ENCODE measurements at regions not wholly inside any gene's neighbourhood (a gene's known extent, or its start where the extent isn't known, plus 50 kb on each side); places are given as distances from the start of the nearest gene placed in this dataset.

DNA sequence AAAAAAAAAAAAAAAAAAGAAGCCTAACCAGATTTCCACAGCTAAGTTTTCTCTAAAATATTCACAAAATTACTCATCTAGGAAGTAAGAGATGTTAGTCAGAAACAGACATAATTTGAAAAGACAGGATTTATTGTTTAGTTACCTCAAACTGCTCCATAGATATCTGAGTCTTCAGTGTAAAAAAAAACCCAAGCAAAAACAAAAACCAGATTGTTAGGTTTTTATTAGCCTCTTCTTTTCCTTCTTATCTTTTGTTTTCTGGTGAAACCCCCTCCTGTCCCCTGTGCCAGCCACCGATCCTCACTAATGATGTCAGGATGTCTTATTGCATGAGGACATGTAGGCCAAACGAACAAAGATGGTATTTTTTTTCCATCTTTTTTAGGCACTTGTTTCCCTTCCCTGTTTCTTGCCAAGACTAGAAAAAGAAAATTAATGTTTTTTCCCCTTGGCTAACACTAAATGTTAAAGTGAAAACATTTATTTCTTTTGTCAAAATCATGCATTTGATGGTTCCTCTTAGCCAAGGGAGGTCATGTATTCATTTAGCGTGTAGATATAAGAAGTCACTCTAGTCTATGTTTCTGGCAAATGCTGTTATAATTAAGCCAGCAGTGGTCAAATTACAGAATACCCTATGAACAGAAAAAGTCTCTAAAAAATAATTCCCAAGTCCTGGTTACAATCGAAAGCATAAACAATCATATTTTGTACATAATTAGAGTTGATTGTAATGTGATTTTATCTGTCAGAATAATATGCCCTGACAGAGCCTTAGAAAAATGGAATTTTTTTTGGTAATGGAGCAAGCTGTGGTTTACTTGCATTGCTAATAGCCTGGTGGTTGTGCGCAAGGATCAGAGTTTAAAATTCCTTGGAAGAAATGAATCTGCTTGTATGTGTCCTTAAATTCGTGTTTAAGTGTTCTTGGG is 702.4 kb upstream of the FZD8 start:
- no peaks in the 10 kb centered on the region for H3K27me3 ChIP-seq (replicated peaks; ENCODE audit: control insufficient read depth, insufficient read depth, low read length)
- no peak overlapping the region for H3K4me3 ChIP-seq (ENCODE audit: low read length)
- H3K9me3 ChIP-seq (ENCODE audit: control insufficient read depth, low read length): no peaks in the 10 kb centered on the region
- H3K36me3 ChIP-seq (ENCODE audit: control insufficient read depth, insufficient read depth, low read length, severe bottlenecking): no peaks in the 10 kb centered on the region
- DNase-seq (ENCODE audit: low read depth): peak; percentile 67
- H3K4me1 ChIP-seq (ENCODE audit: control insufficient read depth, insufficient read depth, low read length): peaks cover 24% of the 10 kb centered on the region
- no peak overlapping the region for H3K9ac ChIP-seq (ENCODE audit: low read length)

DNA sequence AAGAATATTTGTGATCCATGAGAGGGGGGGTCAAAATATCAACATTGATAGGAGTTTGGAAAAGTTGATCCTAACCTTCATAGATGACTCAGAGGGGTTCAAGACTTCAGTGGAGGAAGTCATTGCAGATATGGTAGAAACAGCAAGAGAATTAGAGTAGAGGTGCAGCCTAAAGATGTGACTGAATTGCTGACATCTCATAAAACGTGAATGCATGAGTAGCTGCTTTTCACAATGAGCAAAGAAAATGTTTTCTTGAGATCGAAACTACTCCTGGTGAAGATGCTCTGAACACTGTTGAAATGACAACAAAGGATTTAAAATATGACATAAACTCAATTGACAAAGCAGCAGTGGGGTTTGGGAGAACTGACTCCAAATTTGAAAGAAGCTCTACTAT is 700.7 kb upstream of the FZD8 start:
- no peak for DNase-seq (ENCODE audit: low read depth)
- Histone ChIP-seq H3K4me3 (ENCODE audit: low read length) (no peak overlapping the region), H3K4me1 (ENCODE audit: control insufficient read depth, insufficient read depth, low read length) (peaks cover 19% of the 10 kb centered on the region), H3K9ac (ENCODE audit: low read length) (no peak overlapping the region), H3K9me3 (ENCODE audit: control insufficient read depth, low read length) (no peaks in the 10 kb centered on the region), H3K27me3 (replicated peaks; ENCODE audit: control insufficient read depth, insufficient read depth, low read length) (no peaks in the 10 kb centered on the region), H3K36me3 (ENCODE audit: control insufficient read depth, insufficient read depth, low read length, severe bottlenecking) (no peaks in the 10 kb centered on the region)

DNA sequence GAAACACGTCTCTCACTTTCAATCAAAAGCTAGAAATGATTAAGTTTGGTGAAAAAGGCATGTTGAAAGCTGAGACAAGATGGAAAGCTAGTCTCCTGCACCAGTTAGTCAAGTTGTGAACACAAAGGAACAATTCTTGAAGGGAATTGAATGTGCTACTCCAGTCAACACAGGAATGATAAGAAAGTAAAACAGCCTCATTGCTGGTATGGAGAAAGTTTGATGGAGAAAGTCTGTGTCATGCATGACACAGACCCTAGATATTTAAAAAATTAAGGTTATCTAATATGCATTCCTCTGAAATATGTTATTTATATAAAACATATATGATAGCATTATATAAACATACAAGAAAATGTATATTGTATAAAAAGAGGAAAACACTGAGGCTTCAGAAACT is 699.4 kb upstream of the FZD8 start:
- H3K27me3 ChIP-seq (replicated peaks; ENCODE audit: control insufficient read depth, insufficient read depth, low read length): no peaks in the 10 kb centered on the region
- DNase-seq (ENCODE audit: low read depth): no peak
- H3K9me3 ChIP-seq (ENCODE audit: control insufficient read depth, low read length): no peaks in the 10 kb centered on the region
- H3K9ac ChIP-seq (ENCODE audit: low read length): no peak overlapping the region
- H3K36me3 ChIP-seq (ENCODE audit: control insufficient read depth, insufficient read depth, low read length, severe bottlenecking): no peaks in the 10 kb centered on the region
- no peak overlapping the region for H3K4me3 ChIP-seq (ENCODE audit: low read length)
- H3K4me1 ChIP-seq (ENCODE audit: control insufficient read depth, insufficient read depth, low read length): peaks cover 19% of the 10 kb centered on the region

DNA sequence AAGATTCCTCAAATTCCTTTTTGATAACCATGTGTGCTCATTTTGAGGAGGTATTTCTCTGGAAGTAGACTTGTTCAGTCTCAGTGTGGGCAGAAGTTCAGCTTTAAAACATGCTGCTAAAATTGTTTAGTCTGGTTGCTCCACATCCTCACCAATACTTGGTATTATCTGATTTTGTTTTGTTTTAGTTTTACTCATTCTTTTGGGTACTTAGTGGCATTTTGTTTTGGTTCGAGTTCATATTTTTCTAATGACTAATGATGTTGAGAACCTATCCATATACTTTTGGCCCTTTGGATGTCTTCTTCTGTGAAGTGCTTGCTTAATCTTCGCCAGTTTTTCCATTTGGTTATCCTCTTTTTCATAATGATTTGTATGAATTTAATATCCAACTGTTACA is 694.2 kb upstream of the FZD8 start:
- Histone ChIP-seq H3K4me3 (ENCODE audit: low read length) (no peak overlapping the region), H3K9me3 (ENCODE audit: control insufficient read depth, low read length) (no peaks in the 10 kb centered on the region), H3K27me3 (replicated peaks; ENCODE audit: control insufficient read depth, insufficient read depth, low read length) (no peaks in the 10 kb centered on the region), H3K9ac (ENCODE audit: low read length) (no peak overlapping the region), H3K36me3 (ENCODE audit: control insufficient read depth, insufficient read depth, low read length, severe bottlenecking) (no peaks in the 10 kb centered on the region), H3K4me1 (ENCODE audit: control insufficient read depth, insufficient read depth, low read length) (no peaks in the 10 kb centered on the region)
- DNase-seq (ENCODE audit: low read depth): peak; percentile 8

DNA sequence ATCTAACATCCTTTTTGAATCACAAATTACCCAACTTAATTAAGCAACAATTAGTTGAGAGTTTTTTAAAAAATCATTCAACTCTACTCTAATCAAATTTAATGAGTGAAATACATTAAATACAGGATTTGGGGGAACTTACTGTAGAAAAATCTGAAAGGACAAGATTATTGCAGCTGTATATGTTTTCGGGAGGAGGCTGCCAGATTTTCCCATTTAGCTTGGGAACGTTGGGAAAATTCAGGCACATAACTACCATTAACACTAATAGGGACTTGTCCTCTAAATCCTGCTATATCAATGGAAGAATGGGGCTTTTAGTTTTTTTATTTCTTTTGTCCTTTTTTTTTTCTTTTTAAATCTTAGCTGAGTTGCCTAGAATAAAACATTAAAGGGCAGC is 691.4 kb upstream of the FZD8 start:
- Histone ChIP-seq H3K4me3 (ENCODE audit: low read length) (no peak overlapping the region), H3K9ac (ENCODE audit: low read length) (no peak overlapping the region)
- no peak for DNase-seq (ENCODE audit: low read depth)

DNA sequence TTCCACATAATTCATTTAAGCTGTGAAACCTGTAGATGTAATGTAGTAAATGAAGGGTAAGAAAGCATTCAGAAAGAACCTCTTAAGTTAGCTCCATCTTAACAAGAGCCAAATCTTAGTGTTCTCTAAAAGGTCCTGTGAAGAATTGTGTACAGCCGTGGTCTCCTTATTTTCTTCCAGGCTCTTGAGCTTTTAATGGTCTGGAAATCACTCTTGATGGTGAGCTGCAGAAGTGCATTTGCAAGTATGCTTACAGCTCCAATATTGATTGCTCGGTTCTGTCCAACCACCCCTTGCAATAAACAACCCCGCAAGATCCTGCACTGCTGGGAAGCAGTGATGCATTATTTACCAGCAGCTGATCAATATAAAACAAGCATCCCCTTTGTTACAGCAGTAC is 690.8 kb upstream of the FZD8 start:
- no peaks in the 10 kb centered on the region for H3K9me3 ChIP-seq (ENCODE audit: control insufficient read depth, low read length)
- no peaks in the 10 kb centered on the region for H3K4me1 ChIP-seq (ENCODE audit: control insufficient read depth, insufficient read depth, low read length)
- H3K27me3 ChIP-seq (replicated peaks; ENCODE audit: control insufficient read depth, insufficient read depth, low read length): no peaks in the 10 kb centered on the region
- H3K9ac ChIP-seq (ENCODE audit: low read length): no peak overlapping the region
- H3K36me3 ChIP-seq (ENCODE audit: control insufficient read depth, insufficient read depth, low read length, severe bottlenecking): no peaks in the 10 kb centered on the region
- DNase-seq (ENCODE audit: low read depth): no peak
- no peak overlapping the region for H3K4me3 ChIP-seq (ENCODE audit: low read length)

More for the DNA sequence above, 691.4 kb upstream of the FZD8 start:
- Histone ChIP-seq H3K9me3 (ENCODE audit: control insufficient read depth, low read length) (no peaks in the 10 kb centered on the region), H3K36me3 (ENCODE audit: control insufficient read depth, insufficient read depth, low read length, severe bottlenecking) (no peaks in the 10 kb centered on the region), H3K27me3 (replicated peaks; ENCODE audit: control insufficient read depth, insufficient read depth, low read length) (no peaks in the 10 kb centered on the region), H3K4me1 (ENCODE audit: control insufficient read depth, insufficient read depth, low read length) (no peaks in the 10 kb centered on the region)

DNA sequence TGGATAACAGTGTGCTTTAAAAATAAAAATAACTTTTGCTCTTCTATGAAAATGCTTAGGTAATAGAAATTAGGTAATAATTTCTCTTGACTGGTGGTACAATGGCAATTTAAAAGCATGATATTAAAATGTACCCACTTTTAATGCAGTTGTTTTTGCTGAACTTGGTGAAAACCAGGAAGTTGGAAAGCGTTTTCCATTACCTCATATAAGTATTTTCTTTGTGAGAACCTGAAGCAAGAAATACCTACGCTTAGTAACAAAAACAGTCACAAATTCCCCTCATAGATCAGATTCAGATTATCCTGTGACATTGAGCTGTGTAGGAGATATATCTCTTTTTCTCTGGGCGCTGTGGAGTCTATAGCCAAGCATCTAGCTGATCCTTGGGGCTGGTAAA is 689.0 kb upstream of the FZD8 start:
- no peaks in the 10 kb centered on the region for H3K4me1 ChIP-seq (ENCODE audit: control insufficient read depth, insufficient read depth, low read length)
- no peaks in the 10 kb centered on the region for H3K36me3 ChIP-seq (ENCODE audit: control insufficient read depth, insufficient read depth, low read length, severe bottlenecking)
- no peak overlapping the region for H3K4me3 ChIP-seq (ENCODE audit: low read length)
- H3K9ac ChIP-seq (ENCODE audit: low read length): no peak overlapping the region
- no peaks in the 10 kb centered on the region for H3K27me3 ChIP-seq (replicated peaks; ENCODE audit: control insufficient read depth, insufficient read depth, low read length)
- H3K9me3 ChIP-seq (ENCODE audit: control insufficient read depth, low read length): no peaks in the 10 kb centered on the region
- no peak for DNase-seq (ENCODE audit: low read depth)

DNA sequence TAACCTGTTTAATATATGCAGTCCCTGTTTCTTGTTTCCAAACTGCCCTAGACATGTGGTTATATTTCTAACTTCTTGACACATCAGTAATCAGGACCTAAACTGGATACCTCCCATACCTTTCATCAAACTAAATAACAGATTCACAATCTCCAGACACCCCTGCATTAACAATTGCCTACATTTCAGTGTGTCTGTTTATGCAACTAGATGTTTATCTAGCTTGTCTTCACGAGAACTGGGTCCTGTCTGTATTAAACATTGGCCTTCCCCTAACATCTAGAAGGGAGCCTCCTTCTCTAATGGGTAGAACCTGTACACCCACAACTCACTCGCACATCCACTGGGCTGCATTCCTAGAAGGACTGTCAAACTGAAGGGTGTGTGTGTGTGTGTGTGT is 683.7 kb upstream of the FZD8 start:
- Histone ChIP-seq H3K36me3 (ENCODE audit: control insufficient read depth, insufficient read depth, low read length, severe bottlenecking) (no peaks in the 10 kb centered on the region), H3K4me1 (ENCODE audit: control insufficient read depth, insufficient read depth, low read length) (no peaks in the 10 kb centered on the region), H3K27me3 (replicated peaks; ENCODE audit: control insufficient read depth, insufficient read depth, low read length) (no peaks in the 10 kb centered on the region), H3K9me3 (ENCODE audit: control insufficient read depth, low read length) (no peaks in the 10 kb centered on the region), H3K9ac (ENCODE audit: low read length) (no peak overlapping the region), H3K4me3 (ENCODE audit: low read length) (no peak overlapping the region)
- DNase-seq (ENCODE audit: low read depth): no peak

DNA sequence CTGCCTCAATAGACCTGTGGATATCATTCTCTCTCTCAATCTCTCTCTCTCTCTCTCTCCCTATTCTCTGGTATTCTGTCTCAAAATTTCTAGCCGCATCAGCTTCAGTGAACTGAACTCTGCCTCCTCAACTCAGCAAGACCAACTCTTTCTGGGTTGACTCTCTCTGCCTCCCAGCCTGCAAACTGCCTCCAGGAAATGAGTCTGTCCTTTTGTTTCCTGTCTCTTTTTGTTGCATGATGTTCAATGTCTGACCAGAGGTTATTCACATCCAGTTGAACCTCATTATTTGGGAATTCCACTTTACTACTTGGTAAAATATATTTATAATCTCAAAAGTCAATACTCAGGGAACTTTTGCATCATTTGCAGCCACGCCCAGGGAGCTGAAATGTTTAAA is 682.7 kb upstream of the FZD8 start:
- Histone ChIP-seq H3K4me1 (ENCODE audit: control insufficient read depth, insufficient read depth, low read length) (no peaks in the 10 kb centered on the region), H3K9ac (ENCODE audit: low read length) (no peak overlapping the region), H3K9me3 (ENCODE audit: control insufficient read depth, low read length) (no peaks in the 10 kb centered on the region), H3K36me3 (ENCODE audit: control insufficient read depth, insufficient read depth, low read length, severe bottlenecking) (no peaks in the 10 kb centered on the region), H3K4me3 (ENCODE audit: low read length) (no peak overlapping the region), H3K27me3 (replicated peaks; ENCODE audit: control insufficient read depth, insufficient read depth, low read length) (no peaks in the 10 kb centered on the region)
- DNase-seq (ENCODE audit: low read depth): no peak

DNA sequence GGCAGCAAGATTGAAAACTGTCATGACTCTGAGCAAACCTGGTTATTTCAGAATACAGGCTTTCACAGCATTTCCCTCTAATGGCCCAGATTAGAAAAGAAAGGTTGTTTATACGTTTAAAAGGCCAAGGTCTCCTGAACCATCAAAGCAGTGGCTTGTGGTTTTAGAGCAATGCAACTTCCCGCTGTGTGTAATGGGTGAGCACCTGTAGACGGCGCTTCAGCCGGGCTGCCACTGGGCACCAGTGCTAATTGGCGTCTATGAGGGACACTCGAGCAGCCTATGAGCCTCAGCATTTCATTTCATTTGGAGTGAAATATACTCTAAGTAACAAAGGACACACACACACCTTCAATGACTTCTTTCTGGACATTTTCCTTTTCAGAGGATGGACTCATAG is 671.0 kb upstream of the FZD8 start:
- Histone ChIP-seq H3K36me3 (ENCODE audit: control insufficient read depth, insufficient read depth, low read length, severe bottlenecking) (no peaks in the 10 kb centered on the region), H3K4me3 (ENCODE audit: low read length) (no peak overlapping the region), H3K9me3 (ENCODE audit: control insufficient read depth, low read length) (no peaks in the 10 kb centered on the region), H3K4me1 (ENCODE audit: control insufficient read depth, insufficient read depth, low read length) (no peaks in the 10 kb centered on the region), H3K27me3 (replicated peaks; ENCODE audit: control insufficient read depth, insufficient read depth, low read length) (no peaks in the 10 kb centered on the region), H3K9ac (ENCODE audit: low read length) (no peak overlapping the region)
- no peak for DNase-seq (ENCODE audit: low read depth)

DNA sequence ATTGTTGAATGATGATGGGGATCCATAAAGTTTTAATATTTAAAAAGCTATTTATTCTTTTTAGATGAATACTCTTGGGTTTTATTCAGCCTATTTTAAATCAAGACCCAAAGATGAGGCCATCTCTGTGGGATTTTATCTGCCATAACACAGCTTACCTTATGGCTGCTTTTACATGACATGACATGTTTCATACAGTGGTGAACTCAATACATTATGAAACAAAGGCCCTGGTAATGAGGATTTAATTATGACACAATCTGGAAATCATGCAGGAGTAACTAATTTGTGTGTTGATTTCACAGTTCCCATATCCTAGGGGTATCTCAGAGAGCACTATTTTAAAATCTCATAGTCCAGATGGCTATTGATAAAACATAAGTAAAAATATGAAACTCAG is 661.8 kb upstream of the FZD8 start:
- no peaks in the 10 kb centered on the region for H3K9me3 ChIP-seq (ENCODE audit: control insufficient read depth, low read length)
- no peaks in the 10 kb centered on the region for H3K27me3 ChIP-seq (replicated peaks; ENCODE audit: control insufficient read depth, insufficient read depth, low read length)
- no peak overlapping the region for H3K9ac ChIP-seq (ENCODE audit: low read length)
- H3K4me1 ChIP-seq (ENCODE audit: control insufficient read depth, insufficient read depth, low read length): no peaks in the 10 kb centered on the region
- no peak for DNase-seq (ENCODE audit: low read depth)
- no peak overlapping the region for H3K4me3 ChIP-seq (ENCODE audit: low read length)
- no peaks in the 10 kb centered on the region for H3K36me3 ChIP-seq (ENCODE audit: control insufficient read depth, insufficient read depth, low read length, severe bottlenecking)

DNA sequence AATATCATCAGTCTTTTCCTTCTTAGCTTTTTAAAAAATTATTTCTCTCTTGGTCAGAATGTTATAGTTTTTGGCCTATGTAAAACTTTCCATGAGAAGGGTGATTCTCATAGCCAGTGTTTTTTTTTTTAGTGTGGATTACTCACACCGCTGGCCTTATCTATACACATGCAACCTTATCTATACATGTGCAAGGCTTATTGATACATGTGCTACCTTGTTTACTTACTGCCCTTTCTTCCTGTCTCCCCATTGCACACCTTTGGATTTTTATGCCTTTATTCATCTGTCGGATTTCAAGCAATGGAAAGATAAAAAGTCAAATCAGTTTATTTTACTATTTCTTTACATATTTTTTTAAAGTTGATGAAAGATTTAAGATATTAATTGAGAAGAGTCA is 660.0 kb upstream of the FZD8 start:
- Histone ChIP-seq H3K9me3 (ENCODE audit: control insufficient read depth, low read length) (no peaks in the 10 kb centered on the region), H3K9ac (ENCODE audit: low read length) (no peak overlapping the region), H3K4me1 (ENCODE audit: control insufficient read depth, insufficient read depth, low read length) (no peaks in the 10 kb centered on the region), H3K27me3 (replicated peaks; ENCODE audit: control insufficient read depth, insufficient read depth, low read length) (no peaks in the 10 kb centered on the region), H3K36me3 (ENCODE audit: control insufficient read depth, insufficient read depth, low read length, severe bottlenecking) (no peaks in the 10 kb centered on the region), H3K4me3 (ENCODE audit: low read length) (no peak overlapping the region)
- no peak for DNase-seq (ENCODE audit: low read depth)

Data from adipocyte (in vitro differentiated cells).